HG03457 (cell line): ENCODE measurements at regions not wholly inside any gene's neighbourhood (a gene's known extent, or its start where the extent isn't known, plus 50 kb on each side); places are given as distances from the start of the nearest gene placed in this dataset.
A peak's percentile ranks its signal among the peaks of the same experiment; 100 is the strongest.

Experiments used
- ATAC-seq: cut with Tn5 transposase; IDR thresholded peaks from one replicate; pipeline ENCODE4 v1.9.1; 2021; ENCODE audit warnings: moderate number of reproducible peaks; ENCODE audit not compliant: unreplicated experiment

GRCh38 chr7:17155529-17155928 is 142.9 kb upstream of the AHR start:
- ATAC-seq, result no peak

DNA sequence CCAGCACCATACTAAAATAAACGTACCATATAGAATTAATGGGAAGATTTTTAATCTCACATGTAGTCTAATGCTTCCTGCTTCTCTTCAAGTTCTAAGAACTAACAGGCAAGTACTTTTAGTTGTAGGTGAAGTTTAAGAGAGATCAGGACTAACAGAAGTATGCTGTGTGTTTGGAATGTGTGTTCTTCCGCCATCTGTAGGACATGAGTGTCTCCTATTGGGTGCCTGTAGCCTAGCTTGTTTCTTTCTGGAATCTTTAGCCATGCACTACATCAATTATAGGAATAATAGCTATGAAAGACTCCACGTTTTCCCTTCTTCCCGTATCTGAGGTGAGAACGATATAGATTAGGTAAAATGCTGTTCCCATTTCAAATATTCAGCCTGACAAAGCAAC is 140.2 kb upstream of the AHR start:
- ATAC-seq, result no peak

- ATAC-seq, result peak; percentile 79
Observed at GRCh38 chr7:17159500-17160037, 138.9 kb upstream of the AHR start.

DNA sequence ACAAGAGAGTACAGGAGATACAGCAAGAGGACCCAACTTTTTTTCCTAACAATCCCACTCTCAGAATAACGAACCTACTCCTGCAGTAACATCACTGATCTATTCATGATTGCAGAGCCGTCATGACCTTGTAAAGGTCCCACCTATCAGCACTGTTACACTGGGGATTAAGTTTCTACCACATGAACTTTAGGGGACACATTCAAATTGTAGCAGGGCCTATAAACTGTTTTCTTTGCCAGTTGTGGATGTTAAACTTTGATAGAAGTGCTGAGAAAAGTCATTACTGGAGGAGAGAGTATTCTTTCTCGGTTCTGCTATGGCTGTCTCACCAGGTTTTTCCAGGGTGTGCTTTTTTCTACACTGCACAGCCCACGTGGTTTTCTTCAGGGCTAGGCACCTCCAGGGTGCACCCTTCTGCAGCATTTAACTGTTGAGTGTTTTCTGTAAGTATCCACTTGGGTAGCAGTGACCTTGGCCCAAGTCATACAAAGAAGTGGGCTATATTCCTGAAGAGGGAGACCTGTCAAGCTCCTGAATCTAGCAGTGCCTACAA is 131.6 kb upstream of the AHR start:
- no peak for ATAC-seq

GRCh38 chr7:17168416-17168815 is 130.0 kb upstream of the AHR start:
- ATAC-seq, result no peak

DNA sequence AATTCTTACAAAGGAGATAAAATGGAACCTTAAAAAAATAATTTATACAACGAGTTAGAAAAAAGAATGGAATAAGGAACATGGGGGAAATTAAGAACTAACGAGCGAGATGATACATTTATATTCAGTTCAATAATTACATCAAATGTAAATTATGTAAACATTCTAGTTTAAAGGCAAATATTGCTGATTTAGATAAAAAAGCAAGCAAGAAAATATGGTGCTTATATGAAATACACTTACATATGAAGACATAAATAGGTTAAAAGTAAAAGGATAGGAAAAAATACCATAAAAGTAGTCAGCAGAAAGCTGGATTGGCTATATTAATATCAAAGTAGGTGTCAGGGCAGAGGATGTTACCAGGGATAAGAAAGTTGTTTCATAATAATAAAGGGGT is 127.0 kb upstream of the AHR start:
- ATAC-seq, result no peak

DNA sequence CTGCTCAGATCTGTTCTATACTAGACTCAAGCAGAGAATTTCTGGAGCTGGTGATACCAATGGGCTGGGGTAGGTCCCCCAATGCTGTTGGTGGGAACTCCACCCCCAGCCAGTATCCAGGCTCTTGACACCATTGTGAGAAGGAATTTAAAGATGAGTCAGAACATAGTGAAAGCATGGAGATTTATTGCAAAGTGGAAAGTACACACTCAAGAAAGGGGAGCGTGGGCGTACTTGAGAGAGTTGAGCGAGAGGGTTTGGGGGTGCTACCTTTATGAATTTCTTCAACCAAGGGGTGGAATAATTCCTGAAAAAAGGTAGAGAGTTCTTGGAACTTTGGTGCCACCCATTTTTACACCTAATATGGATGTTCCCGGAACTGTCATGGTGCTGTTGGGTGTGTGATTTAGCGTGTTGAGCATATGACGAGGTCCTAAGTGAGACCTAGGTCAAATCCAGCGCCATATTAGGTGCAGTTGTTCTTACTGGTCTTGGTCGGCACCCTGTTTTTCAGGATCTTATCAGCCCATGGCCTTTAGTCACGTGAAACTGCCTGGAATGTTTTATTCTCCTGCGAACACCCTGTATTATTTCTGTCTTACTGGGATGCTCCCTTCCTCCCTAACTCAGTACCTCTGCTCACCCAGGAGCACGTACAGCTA is 122.0 kb upstream of the AHR start:
- ATAC-seq, result no peak

- no peak for ATAC-seq
Observed at GRCh38 chr7:17178545-17178944, 119.9 kb upstream of the AHR start.

DNA sequence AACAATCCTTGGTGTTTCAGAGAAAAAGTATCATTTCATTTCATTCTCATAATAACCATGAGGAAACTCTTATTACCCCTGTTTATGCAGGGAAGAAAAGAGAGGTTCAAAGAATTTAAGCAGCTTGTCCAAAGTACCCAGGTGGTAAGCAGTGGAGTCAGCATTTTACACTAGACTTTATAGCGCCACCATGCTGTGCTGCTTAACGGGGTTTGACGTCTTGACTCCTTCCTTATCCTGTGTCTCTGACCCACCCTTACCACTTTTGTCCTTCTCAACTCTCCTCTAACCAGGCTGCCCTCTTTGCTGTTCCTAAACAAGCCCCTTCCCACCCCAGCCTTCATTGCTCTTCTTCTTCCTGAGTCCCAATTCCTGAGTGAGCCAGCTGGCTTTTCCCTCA is 117.0 kb upstream of the AHR start:
- ATAC-seq, result no peak

GRCh38 chr7:17183630-17184328 is 114.7 kb upstream of the AHR start:
- ATAC-seq, result no peak

- peak; percentile 18 for ATAC-seq
Observed at GRCh38 chr7:17184805-17185689, 113.4 kb upstream of the AHR start.

- peak; percentile 98 for ATAC-seq
Observed at GRCh38 chr7:17185690-17186070, 112.8 kb upstream of the AHR start.

DNA sequence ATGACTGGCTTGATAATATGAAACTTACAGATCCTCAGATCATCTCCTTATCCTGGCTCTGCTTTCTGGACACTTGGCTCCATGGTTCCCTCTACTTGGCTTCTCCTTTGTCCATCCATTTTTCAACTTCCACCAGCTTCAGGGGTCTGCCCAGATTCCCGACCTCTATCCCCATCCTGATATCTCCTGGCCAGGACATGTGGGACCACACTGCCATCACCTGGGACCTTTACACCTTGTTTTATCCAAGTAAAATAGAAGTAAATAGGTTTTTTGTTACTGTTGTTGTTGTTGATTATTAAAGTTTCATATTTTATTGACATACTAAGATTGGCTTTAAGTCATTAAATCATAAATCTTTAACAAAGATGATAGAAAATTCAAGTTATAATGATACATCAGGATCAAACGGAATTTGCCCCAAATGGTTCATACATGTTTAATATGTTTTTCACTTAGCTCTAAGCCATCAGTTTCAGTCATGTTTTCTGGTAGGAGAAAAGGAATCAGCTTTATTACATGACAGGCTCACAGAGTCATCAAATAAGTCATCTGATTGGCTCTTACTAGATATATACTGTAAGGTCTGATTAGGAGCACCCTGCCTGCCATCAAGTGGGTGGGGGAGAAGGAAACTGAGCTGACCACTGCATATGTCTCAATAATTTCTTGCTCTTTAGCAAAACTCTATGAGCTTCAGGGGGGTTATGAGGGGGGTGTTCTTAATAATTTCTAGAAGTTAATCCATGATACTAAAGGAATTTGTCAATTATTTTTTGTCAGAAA is 111.5 kb upstream of the AHR start:
- no peak for ATAC-seq

DNA sequence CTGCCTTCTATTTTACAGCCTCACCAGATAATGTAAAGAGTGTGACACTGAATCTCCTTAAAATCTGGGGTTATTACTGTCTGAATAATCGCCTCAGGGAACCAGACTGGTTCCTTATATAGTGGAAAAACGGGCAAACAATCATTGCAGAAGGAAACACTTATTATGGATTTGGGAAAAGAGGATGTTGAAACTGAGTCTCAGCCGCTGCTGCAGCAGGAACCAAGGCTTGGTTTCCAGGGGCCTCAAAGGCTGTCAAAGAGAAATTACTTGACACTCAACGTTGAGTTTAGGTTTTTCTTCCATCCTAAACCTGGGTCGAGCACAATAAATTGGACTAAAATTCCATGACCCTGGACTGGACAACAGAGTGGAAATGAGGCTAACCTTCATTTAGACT is 103.8 kb upstream of the AHR start:
- no peak for ATAC-seq

DNA sequence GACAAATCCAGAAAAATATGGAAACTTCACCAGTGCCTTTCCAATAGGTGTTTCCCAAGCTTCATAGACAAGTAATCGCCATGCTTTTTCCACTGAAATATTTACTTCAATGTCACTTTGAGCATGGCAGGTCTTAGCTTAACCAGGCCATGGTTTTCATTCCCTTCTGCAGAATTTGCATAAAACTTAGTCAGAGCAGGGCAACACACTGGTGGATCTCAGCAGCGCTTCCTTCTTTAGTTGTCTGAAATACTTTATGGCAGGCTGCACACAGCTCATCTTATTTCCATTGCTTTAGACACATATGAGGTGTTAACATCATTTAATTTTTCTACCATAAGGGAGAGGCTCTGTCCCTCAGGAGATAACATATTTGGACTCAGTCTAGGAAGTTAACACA is 102.9 kb upstream of the AHR start:
- peak; percentile 77 for ATAC-seq

DNA sequence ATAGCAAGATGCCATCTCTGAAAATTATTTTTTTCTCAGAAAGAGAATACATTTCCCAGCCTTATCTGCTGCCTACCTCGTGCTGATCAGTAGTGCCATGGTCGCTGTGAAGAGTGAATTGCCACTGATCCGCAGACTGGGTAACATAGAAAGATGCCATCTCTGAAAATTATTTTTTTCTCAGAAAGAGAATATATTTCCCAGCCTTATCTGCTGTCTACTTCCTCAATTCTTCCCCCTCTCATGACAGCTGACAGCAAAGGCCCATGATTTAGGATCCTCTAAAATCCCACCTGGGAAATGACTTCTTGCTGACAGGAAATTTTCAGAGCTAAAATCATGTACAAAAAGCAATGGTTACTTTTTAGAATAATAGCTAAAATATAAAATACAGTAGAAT is 92.5 kb upstream of the AHR start:
- no peak for ATAC-seq

- no peak for ATAC-seq
Observed at GRCh38 chr7:17206349-17206905, 92.0 kb upstream of the AHR start.

DNA sequence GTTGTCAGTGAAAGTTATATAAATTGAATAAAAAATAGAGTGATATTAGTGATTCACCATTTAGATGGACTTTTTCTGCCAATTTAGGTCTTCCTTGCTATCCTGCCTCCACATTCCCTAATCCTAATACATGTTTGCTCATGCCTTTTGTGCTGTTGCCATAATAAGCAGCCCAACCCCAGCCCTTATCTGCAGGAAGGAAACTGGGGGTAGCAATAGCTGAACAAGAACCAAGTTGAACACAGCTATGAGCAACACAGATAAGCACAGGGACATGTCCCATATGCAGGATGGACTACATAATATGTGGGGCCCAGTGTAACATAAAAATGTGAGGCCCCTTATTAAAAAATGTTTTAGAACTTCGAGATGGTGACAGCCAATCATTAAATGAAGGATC is 91.2 kb upstream of the AHR start:
- no peak for ATAC-seq

- no peak for ATAC-seq
Observed at GRCh38 chr7:17209101-17209500, 89.4 kb upstream of the AHR start.

- no peak for ATAC-seq
Observed at GRCh38 chr7:17211307-17211836, 87.1 kb upstream of the AHR start.
